ENCODE measurements at regions not wholly inside any gene's neighbourhood (a gene's known extent, or its start where the extent isn't known, plus 50 kb on each side); places are given as distances from the start of the nearest gene placed in this dataset.

DNA sequence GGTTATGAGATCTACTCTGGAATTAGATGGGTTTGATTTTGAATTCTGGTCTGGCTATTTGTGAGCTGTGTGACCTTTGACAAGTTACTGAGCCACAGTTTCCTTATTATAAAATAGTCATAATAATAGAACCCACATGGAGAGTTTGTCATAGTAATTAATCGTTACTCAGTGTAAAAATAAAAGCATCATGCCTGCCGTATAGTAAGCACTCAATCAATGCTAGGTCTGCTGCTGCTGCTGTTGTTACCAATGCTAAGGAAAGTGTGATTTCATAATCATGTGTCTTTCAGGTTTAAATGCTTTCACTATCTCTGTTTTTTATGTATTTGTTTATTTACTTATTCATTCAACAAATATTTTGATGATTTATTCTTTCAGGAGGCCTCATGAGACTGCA, 539.9 kb upstream of the SEL1L start:
- TF ChIP-seq CTCF (IDR thresholded peaks at IDR 0.05) (no peak), POLR2A (IDR thresholded peaks at IDR 0.05) (no peak), POLR2AphosphoS5 (IDR thresholded peaks at IDR 0.05; ENCODE audit: insufficient read depth in 1 of 2, low read depth in 1 of 2) (no peak)

Measured in vagina (tissue), 2 donors.